RWPE2 (cell line): ENCODE measurements at regions not wholly inside any gene's neighbourhood (a gene's known extent, or its start where the extent isn't known, plus 50 kb on each side); places are given as distances from the start of the nearest gene placed in this dataset.

Experiments used
- ATAC-seq: fragments of 200-7000 bp; cut with Tn5 transposase; 3 replicates; pipeline ENCODE4 v1.9.1; 2021; ENCODE audit warnings: low read depth
- DNase-seq: peaks from one replicate; pipeline ENCODE4 v3.0.0-alpha.2; 2020; ENCODE audit warnings: low spot score
- H3K27ac ChIP-seq: fragments of 450-650 bp; 2 replicates; pipeline ENCODE4 v1.5.1; 2017; ENCODE audit warnings: mild to moderate bottlenecking; ENCODE audit not compliant: poor library complexity, severe bottlenecking
- H3K27me3 ChIP-seq: fragments of 250-450 bp; sonication (Bioruptor Pico); 2 replicates; pipeline ENCODE4 v1.5.1; 2021; ENCODE audit warnings: mild to moderate bottlenecking, moderate library complexity; ENCODE audit not compliant: insufficient read depth, poor library complexity, severe bottlenecking
- H3K36me3 ChIP-seq: fragments of 250-450 bp; sonication (Bioruptor Pico); 2 replicates; pipeline ENCODE4 v1.5.1; 2020; ENCODE audit warnings: low read depth, mild to moderate bottlenecking, moderate library complexity
- H3K4me1 ChIP-seq: fragments of 250-450 bp; sonication (Bioruptor Pico); 2 replicates; pipeline ENCODE4 v1.5.1; 2021; ENCODE audit warnings: mild to moderate bottlenecking, moderate library complexity; ENCODE audit not compliant: insufficient read depth, poor library complexity, severe bottlenecking
- H3K4me3 ChIP-seq: fragments of 250-450 bp; sonication (Bioruptor Pico); 2 replicates; pipeline ENCODE4 v1.5.1; 2021; ENCODE audit warnings: mild to moderate bottlenecking, moderate library complexity; ENCODE audit not compliant: severe bottlenecking
- H3K9me3 ChIP-seq: fragments of 250-450 bp; sonication (Bioruptor Pico); 2 replicates; pipeline ENCODE4 v1.5.1; 2021; ENCODE audit warnings: mild to moderate bottlenecking, moderate library complexity; ENCODE audit not compliant: severe bottlenecking
- TF ChIP-seq, protein P1 (sequence below): fragments of 450-650 bp; IDR thresholded peaks from one replicate; pipeline ENCODE4 v1.5.1; 2017; ENCODE audit warnings: mild to moderate bottlenecking, moderate library complexity; ENCODE audit not compliant: poor library complexity, severe bottlenecking

DNA sequence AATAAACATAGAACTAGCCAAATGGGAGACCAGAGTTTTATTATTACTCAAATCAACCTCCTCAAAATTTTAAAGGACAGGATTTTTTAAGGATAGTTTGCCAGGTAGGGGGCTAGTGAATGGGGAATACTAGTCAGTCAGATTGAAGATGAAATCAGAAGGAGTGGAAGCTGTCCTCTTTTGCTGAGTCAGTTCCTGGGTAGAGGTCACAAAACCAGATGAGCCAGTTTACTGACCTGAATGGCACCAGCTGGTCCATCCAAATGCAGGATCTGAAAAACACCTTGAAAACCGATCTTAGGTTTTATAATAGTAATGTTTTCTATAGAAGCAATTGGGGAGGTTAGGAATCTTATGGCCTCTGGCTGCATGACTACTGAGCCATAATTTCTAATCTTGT is 558.2 kb downstream of the PKHD1 start:
- Histone ChIP-seq H3K27me3 (peaks cover 8% of the 10 kb centered on the region), H3K9me3 (no peaks in the 10 kb centered on the region), H3K27ac (no peak overlapping the region), H3K4me3 (no peak overlapping the region), H3K4me1 (no peaks in the 10 kb centered on the region), H3K36me3 (no peaks in the 10 kb centered on the region)
- TF ChIP-seq, protein P1, sequence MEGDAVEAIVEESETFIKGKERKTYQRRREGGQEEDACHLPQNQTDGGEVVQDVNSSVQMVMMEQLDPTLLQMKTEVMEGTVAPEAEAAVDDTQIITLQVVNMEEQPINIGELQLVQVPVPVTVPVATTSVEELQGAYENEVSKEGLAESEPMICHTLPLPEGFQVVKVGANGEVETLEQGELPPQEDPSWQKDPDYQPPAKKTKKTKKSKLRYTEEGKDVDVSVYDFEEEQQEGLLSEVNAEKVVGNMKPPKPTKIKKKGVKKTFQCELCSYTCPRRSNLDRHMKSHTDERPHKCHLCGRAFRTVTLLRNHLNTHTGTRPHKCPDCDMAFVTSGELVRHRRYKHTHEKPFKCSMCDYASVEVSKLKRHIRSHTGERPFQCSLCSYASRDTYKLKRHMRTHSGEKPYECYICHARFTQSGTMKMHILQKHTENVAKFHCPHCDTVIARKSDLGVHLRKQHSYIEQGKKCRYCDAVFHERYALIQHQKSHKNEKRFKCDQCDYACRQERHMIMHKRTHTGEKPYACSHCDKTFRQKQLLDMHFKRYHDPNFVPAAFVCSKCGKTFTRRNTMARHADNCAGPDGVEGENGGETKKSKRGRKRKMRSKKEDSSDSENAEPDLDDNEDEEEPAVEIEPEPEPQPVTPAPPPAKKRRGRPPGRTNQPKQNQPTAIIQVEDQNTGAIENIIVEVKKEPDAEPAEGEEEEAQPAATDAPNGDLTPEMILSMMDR, result no peak
- ATAC-seq (no peak), DNase-seq (no peak)

DNA sequence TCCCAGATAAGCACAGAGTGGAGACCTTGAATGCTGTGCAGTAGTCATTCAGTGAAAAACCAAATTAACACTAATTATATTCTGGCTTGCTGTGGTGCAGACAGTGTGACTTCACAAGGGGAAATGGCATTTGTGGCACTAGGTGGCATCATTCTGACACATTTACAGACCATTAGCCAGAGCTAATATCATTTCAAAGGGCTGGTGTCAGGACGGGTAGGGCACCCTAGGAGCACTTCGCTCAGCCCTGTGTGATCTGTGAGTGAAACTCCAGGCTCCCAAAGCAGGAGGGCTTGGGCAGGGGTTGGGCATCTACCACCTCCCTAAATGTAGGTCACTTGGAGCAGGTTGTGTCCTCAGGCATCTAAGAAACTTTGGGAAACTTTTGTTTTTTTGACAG is 555.8 kb downstream of the PKHD1 start:
- Histone ChIP-seq H3K27ac (no peak overlapping the region), H3K9me3 (no peaks in the 10 kb centered on the region), H3K4me3 (no peak overlapping the region), H3K27me3 (peaks cover 13% of the 10 kb centered on the region), H3K36me3 (no peaks in the 10 kb centered on the region), H3K4me1 (no peaks in the 10 kb centered on the region)
- ATAC-seq (no peak), DNase-seq (no peak)
- TF ChIP-seq, protein P1, result no peak

DNA sequence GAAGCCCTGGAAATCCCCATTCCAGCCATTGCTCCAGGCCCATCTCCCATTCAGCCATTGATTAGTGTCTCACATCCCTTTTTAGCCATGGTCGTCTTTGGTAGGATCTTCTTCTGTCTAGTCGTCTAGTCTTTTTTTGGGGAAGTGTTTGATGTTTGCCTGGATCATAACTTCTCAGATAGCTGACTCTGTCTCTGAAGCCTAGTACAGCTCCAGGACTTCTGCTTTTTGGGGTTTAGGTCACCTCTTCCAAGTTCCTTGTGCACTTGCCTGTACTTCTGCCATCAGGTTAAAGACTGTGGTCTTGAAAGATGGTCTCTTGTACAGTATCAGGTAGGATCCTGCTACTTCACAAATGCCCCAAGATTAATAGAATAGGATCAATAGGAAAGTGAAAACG is 553.5 kb downstream of the PKHD1 start:
- TF ChIP-seq, protein P1, result no peak
- Histone ChIP-seq H3K36me3 (no peaks in the 10 kb centered on the region), H3K4me1 (no peaks in the 10 kb centered on the region), H3K27me3 (peaks cover 17% of the 10 kb centered on the region), H3K9me3 (no peaks in the 10 kb centered on the region), H3K27ac (no peak overlapping the region), H3K4me3 (no peak overlapping the region)
- ATAC-seq, result no peak
- no peak for DNase-seq

DNA sequence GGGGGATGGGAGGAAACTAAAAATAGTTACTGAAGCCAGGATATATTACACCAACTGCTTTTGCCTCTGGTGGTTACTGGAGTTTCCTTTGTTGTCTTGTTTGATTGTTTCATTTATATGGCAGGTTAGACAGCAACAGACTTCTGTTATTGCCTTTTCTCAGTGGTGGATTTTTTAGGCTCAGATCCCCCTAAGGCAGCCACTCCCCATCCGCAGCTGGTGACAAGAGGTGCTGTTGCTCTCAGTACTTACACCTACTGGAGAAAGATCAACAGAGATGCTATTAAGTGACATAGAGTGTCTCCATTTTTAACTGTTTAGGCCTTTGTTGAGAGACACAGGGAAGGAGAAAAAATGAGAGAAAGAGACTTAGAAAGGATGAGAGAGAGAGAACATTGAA is 552.1 kb downstream of the PKHD1 start:
- TF ChIP-seq, protein P1, result no peak
- no peak for ATAC-seq
- Histone ChIP-seq H3K27ac (no peak overlapping the region), H3K9me3 (no peaks in the 10 kb centered on the region), H3K36me3 (no peaks in the 10 kb centered on the region), H3K27me3 (peaks cover 30% of the 10 kb centered on the region), H3K4me1 (no peaks in the 10 kb centered on the region), H3K4me3 (no peak overlapping the region)
- DNase-seq, result no peak

DNA sequence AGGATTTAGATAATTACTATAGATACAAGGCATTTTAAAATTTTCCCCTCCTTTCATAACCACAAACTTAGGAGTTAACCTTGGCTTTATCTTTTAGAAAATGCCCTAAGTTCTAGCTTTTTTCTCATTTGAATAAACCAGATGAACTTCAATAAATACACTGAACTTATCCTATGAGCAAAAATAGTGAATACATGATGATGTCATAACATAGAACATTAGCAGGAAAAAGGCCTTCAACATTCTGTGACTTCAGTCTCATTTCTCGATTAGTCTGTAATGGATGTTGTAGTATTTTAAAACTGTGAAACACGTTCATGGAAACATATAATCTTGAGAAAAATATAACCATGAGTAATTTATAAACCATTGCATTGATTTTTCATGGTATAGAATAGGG is 550.7 kb downstream of the PKHD1 start:
- no peak for DNase-seq
- TF ChIP-seq, protein P1, result no peak
- Histone ChIP-seq H3K27ac (no peak overlapping the region), H3K4me1 (no peaks in the 10 kb centered on the region), H3K27me3 (peaks cover 39% of the 10 kb centered on the region), H3K36me3 (no peaks in the 10 kb centered on the region), H3K4me3 (no peak overlapping the region), H3K9me3 (no peaks in the 10 kb centered on the region)
- ATAC-seq, result no peak
